B cell (primary cell): ENCODE measurements at regions not wholly inside any gene's neighbourhood (a gene's known extent, or its start where the extent isn't known, plus 50 kb on each side); places are given as distances from the start of the nearest gene placed in this dataset.

Experiments used
- ATAC-seq: fragments of 200-7000 bp; cut with Tn5 transposase; one replicate; pipeline ENCODE4 v1.10.0; 2021; ENCODE audit warnings: low read depth, mild to moderate bottlenecking, moderate number of reproducible peaks, moderate library complexity
- CTCF ChIA-PET: fragments of 350-600 bp; sonication (Branson Sonifier 250); formaldehyde crosslinking; loops from one replicate; lab custom pipeline; 2021; ENCODE audit warnings: antibody characterized with exemption, inconsistent platforms; lab: Charles Lee
- POLR2A ChIA-PET: fragments of 350-600 bp; sonication (Branson Sonifier 250); formaldehyde crosslinking; loops from one replicate; lab custom pipeline; 2021; ENCODE audit warnings: antibody characterized with exemption; lab: Charles Lee
- DNase-seq: peaks from one replicate; pipeline ENCODE4 v3.0.0; 2013
- H2AFZ ChIP-seq: 2 replicates; pipeline ENCODE4 v1.6.1; 2012; ENCODE audit warnings: mild to moderate bottlenecking, low read depth, low read length; ENCODE audit not compliant: insufficient read depth, poor library complexity, severe bottlenecking
- H3K27ac ChIP-seq, 2 donors: 1 replicate in 1 of 2; 2 replicates in 1 of 2; pipeline ENCODE4 v1.5.1; 2012 to 2013; ENCODE audit warnings: low read length in 2 of 2, mild to moderate bottlenecking in 2 of 2, moderate library complexity in 1 of 2
- H3K27me3 ChIP-seq, 4 experiments: fragments of 200-600 bp in 1 of 4; sonication (generic) in 1 of 4; replicated peaks in 1 of 4; 1 replicate in 2 of 4; 2 replicates in 2 of 4; pipeline versions ENCODE4 v1.6.1 to v1.7.0; 2013 to 2016; ENCODE audit warnings: low read length in 3 of 4, mild to moderate bottlenecking in 2 of 4, mixed read lengths in 1 of 4, moderate library complexity in 1 of 4; ENCODE audit not compliant: insufficient read depth in 4 of 4, control insufficient read depth in 3 of 4; ENCODE audit errors: control extremely low read depth in 1 of 4
- H3K36me3 ChIP-seq, 2 experiments: replicated peaks in 1 of 2; 1 replicate in 1 of 2; 2 replicates in 1 of 2; pipeline versions ENCODE4 v1.6.1 to v1.7.1; 2013; ENCODE audit warnings: low read length in 1 of 2; ENCODE audit not compliant: insufficient read depth in 2 of 2, control insufficient read depth in 1 of 2; ENCODE audit errors: control extremely low read depth in 1 of 2, extremely low read depth in 1 of 2
- H3K4me1 ChIP-seq, 2 donors: fragments of 200-600 bp in 1 of 2; sonication (generic) in 1 of 2; 1 replicate in 1 of 2; 2 replicates in 1 of 2; pipeline versions ENCODE4 v1.5.1 to v1.6.1; 2013 to 2017; ENCODE audit warnings: low read length in 2 of 2; ENCODE audit not compliant: control insufficient read depth in 2 of 2, insufficient read depth in 2 of 2
- H3K4me2 ChIP-seq: replicated peaks from 2 replicates; pipeline ENCODE3; 2012; ENCODE audit warnings: mild to moderate bottlenecking, low read depth, low read length; ENCODE audit not compliant: poor library complexity, severe bottlenecking
- H3K4me3 ChIP-seq, 5 experiments: fragments of 200-600 bp in 1 of 5; sonication (generic) in 1 of 5; 1 replicate in 3 of 5; 2 replicates in 2 of 5; pipeline versions ENCODE4 v1.5.1 to v1.7.0; 2011 to 2016; ENCODE audit warnings: low read length in 4 of 5, mild to moderate bottlenecking in 4 of 5, low read depth in 2 of 5, control low read depth in 1 of 5, moderate library complexity in 1 of 5; ENCODE audit not compliant: insufficient read depth in 1 of 5; ENCODE audit errors: control extremely low read depth in 1 of 5, extremely low read depth in 1 of 5
- H3K79me2 ChIP-seq: fragments of 200-600 bp; sonication (generic); one replicate; pipeline ENCODE4 v1.6.0; 2016; ENCODE audit warnings: low read length; ENCODE audit not compliant: control insufficient read depth, insufficient read depth
- H3K9ac ChIP-seq: fragments of 200-600 bp; sonication (generic); 2 replicates; pipeline ENCODE4 v1.6.1; 2017; ENCODE audit warnings: mild to moderate bottlenecking, low read length, moderate library complexity
- H3K9me3 ChIP-seq, 3 donors: one replicate each; pipeline versions ENCODE4 v1.6.1 to v1.7.1; 2013; ENCODE audit warnings: low read length in 2 of 3; ENCODE audit not compliant: control insufficient read depth in 2 of 3, insufficient read depth in 1 of 3; ENCODE audit errors: control extremely low read depth in 1 of 3
- H4K20me1 ChIP-seq: 2 replicates; pipeline ENCODE4 v1.6.0; 2012; ENCODE audit warnings: mild to moderate bottlenecking, low read length; ENCODE audit not compliant: insufficient read depth, control insufficient read depth, poor library complexity, severe bottlenecking
- H3K27ac Mint-ChIP-seq: one replicate; pipeline ENCODE4 v1.8.0; 2021; ENCODE audit warnings: mixed read lengths
- H3K27me3 Mint-ChIP-seq: one replicate; pipeline ENCODE4 v1.8.0; 2021; ENCODE audit warnings: mixed read lengths
- H3K4me1 Mint-ChIP-seq: one replicate; pipeline ENCODE4 v1.8.0; 2021; ENCODE audit warnings: mixed read lengths
- H3K4me3 Mint-ChIP-seq: one replicate; pipeline ENCODE4 v1.8.0; 2021; ENCODE audit warnings: mixed read lengths
- H3K9me3 Mint-ChIP-seq: one replicate; pipeline ENCODE4 v1.8.0; 2022; ENCODE audit warnings: mixed read lengths; ENCODE audit not compliant: insufficient read depth
- EZH2 ChIP-seq: IDR thresholded peaks from 2 replicates; pipeline ENCODE4 v1.6.1; 2012; ENCODE audit warnings: borderline replicate concordance, low read depth, mild to moderate bottlenecking, moderate library complexity, low read length; ENCODE audit not compliant: insufficient read depth, poor library complexity, severe bottlenecking
- WGBS: methylation state at CpG from one replicate; pipeline ENCODE4 v1.1.5; 2013; ENCODE audit warnings: missing lambda C conversion rate; ENCODE audit not compliant: insufficient coverage; 5-methylcytosine and 5-hydroxymethylcytosine counted together
- intact Hi-C: fragments of 100-400 bp; cut with micrococcal nuclease; formaldehyde crosslinking; loops from one replicate; pipeline ENCODE4 v1.10.0; 2022
- TF ChIP-seq, protein P1 (sequence below): fragments of 200-600 bp; IDR thresholded peaks from one replicate; pipeline ENCODE4 v1.8.0; 2022; ENCODE audit warnings: antibody characterized with exemption, mild to moderate bottlenecking

- Histone ChIP-seq H4K20me1 (no peaks in the 10 kb centered on the region), H3K4me1 (no peaks in the 10 kb centered on the region), H3K27me3 (no peaks in the 10 kb centered on the region), H3K9ac (no peak overlapping the region), H3K79me2 (no peaks in the 10 kb centered on the region), H3K4me3 (no peak overlapping the region), H3K36me3 (no peaks in the 10 kb centered on the region), H3K27ac (no peak overlapping the region), H2AFZ (no peak overlapping the region), H3K4me2 (no peak overlapping the region), H3K9me3 (no peaks in the 10 kb centered on the region)
- ATAC-seq (no peak), DNase-seq (no peak)
- H3K27ac Mint-ChIP-seq, result no peak overlapping the region
- no peak overlapping the region for H3K4me3 Mint-ChIP-seq
- no CpG with 5 or more reads among the region's 1 CpG for WGBS
- ChIA-PET POLR2A (no interaction called here), CTCF (no interaction called here)
- no peaks in the 10 kb centered on the region for H3K4me1 Mint-ChIP-seq
- no peaks in the 10 kb centered on the region for H3K9me3 Mint-ChIP-seq
- TF ChIP-seq, protein P1, sequence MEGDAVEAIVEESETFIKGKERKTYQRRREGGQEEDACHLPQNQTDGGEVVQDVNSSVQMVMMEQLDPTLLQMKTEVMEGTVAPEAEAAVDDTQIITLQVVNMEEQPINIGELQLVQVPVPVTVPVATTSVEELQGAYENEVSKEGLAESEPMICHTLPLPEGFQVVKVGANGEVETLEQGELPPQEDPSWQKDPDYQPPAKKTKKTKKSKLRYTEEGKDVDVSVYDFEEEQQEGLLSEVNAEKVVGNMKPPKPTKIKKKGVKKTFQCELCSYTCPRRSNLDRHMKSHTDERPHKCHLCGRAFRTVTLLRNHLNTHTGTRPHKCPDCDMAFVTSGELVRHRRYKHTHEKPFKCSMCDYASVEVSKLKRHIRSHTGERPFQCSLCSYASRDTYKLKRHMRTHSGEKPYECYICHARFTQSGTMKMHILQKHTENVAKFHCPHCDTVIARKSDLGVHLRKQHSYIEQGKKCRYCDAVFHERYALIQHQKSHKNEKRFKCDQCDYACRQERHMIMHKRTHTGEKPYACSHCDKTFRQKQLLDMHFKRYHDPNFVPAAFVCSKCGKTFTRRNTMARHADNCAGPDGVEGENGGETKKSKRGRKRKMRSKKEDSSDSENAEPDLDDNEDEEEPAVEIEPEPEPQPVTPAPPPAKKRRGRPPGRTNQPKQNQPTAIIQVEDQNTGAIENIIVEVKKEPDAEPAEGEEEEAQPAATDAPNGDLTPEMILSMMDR, result no peak
- no peak for TF ChIP-seq EZH2
- H3K27me3 Mint-ChIP-seq, result no peaks in the 10 kb centered on the region
- intact Hi-C loops, result no loop called here
Observed at GRCh38 chrX:17964871-17965270, 103.8 kb upstream of the RAI2 start.

- CTCF ChIA-PET, result no interaction called here
Observed at GRCh38 chrX:17960891-17961290, 99.8 kb upstream of the RAI2 start.

More at GRCh38 chrX:17960891-17961290, 99.8 kb upstream of the RAI2 start:
- no CpG with 5 or more reads among the region's 3 CpGs for WGBS
- H3K27me3 ChIP-seq, result no peaks in the 10 kb centered on the region
- ATAC-seq (no peak), DNase-seq (no peak)
- H3K4me3 Mint-ChIP-seq, result no peak overlapping the region
- H3K9ac ChIP-seq, result no peak overlapping the region
- H2AFZ ChIP-seq, result no peak overlapping the region
- H3K4me2 ChIP-seq, result no peak overlapping the region
- H3K79me2 ChIP-seq, result no peaks in the 10 kb centered on the region
- no peak overlapping the region for H3K4me3 ChIP-seq
- POLR2A ChIA-PET, result no interaction called here
- H3K9me3 Mint-ChIP-seq, result no peaks in the 10 kb centered on the region
- H3K27me3 Mint-ChIP-seq, result no peaks in the 10 kb centered on the region
- H3K27ac ChIP-seq, result no peak overlapping the region
- no peaks in the 10 kb centered on the region for H3K4me1 Mint-ChIP-seq
- no peaks in the 10 kb centered on the region for H3K9me3 ChIP-seq
- no peaks in the 10 kb centered on the region for H3K36me3 ChIP-seq
- intact Hi-C loops, result no loop called here
- TF ChIP-seq EZH2, result no peak
- TF ChIP-seq, protein P1, result no peak
- H3K4me1 ChIP-seq, result no peaks in the 10 kb centered on the region
- H4K20me1 ChIP-seq, result no peaks in the 10 kb centered on the region
- H3K27ac Mint-ChIP-seq, result no peak overlapping the region
